Heart right ventricle (tissue), 16 donors: ENCODE measurements at regions not wholly inside any gene's neighbourhood (a gene's known extent, or its start where the extent isn't known, plus 50 kb on each side); places are given as distances from the start of the nearest gene placed in this dataset.

Source experiments
- ATAC-seq, 8 donors: fragments of 200-7000 bp; cut with Tn5 transposase; one replicate each; pipeline ENCODE4 v1.9.1; 2020; ENCODE audit warnings: mild to moderate bottlenecking in 8 of 8, moderate library complexity in 8 of 8, moderate number of reproducible peaks in 1 of 8
- DNase-seq, 2 donors: peaks; one replicate each; pipeline ENCODE4 v3.0.0-alpha.2; 2020
- H3K27ac ChIP-seq, 10 donors: fragments of 200-600 bp; sonication (generic) in 2 of 10; one replicate each; pipeline versions ENCODE4 v1.5.0 to v1.8.0; 2020 to 2022; ENCODE audit warnings: mild to moderate bottlenecking in 3 of 10
- H3K27me3 ChIP-seq, 7 donors: fragments of 200-600 bp; one replicate each; pipeline ENCODE4 v1.8.0; 2021 to 2022; ENCODE audit warnings: mild to moderate bottlenecking in 2 of 7
- H3K36me3 ChIP-seq, 9 donors: fragments of 200-600 bp; sonication (generic) in 1 of 9; one replicate each; pipeline versions ENCODE4 v1.5.0 to v1.8.0; 2020 to 2022; ENCODE audit warnings: mild to moderate bottlenecking in 2 of 9
- H3K4me1 ChIP-seq, 9 donors: fragments of 200-600 bp; sonication (generic) in 1 of 9; one replicate each; pipeline versions ENCODE4 v1.5.0 to v1.8.0; 2020 to 2022; ENCODE audit warnings: mild to moderate bottlenecking in 4 of 9
- H3K4me3 ChIP-seq, 10 donors: fragments of 200-600 bp; sonication (generic) in 2 of 10; one replicate each; pipeline versions ENCODE4 v1.5.0 to v1.8.0; 2020 to 2022; ENCODE audit warnings: mild to moderate bottlenecking in 7 of 10, moderate library complexity in 2 of 10
- H3K9me3 ChIP-seq, 11 donors: fragments of 200-600 bp in 10 of 11; sonication (generic) in 2 of 11; one replicate each; pipeline versions ENCODE4 v1.5.0 to v1.8.0; 2013 to 2022; ENCODE audit warnings: mild to moderate bottlenecking in 2 of 11, control low read depth in 1 of 11, moderate library complexity in 1 of 11
- WGBS, 2 donors: extraction: QIAGEN DNeasy Blood & Tissue Kit; methylation state at CpG; one replicate each; pipeline ENCODE4 v1.1.7; 2013; ENCODE audit warnings: inconsistent platforms in 1 of 2; 5-methylcytosine and 5-hydroxymethylcytosine counted together
- intact Hi-C, 10 donors: fragments of 100-400 bp; cut with DNase I; formaldehyde crosslinking; loops; one replicate each; pipeline versions ENCODE4 v1.11.1 to v1.14.2; 2022
- TF ChIP-seq, protein P1 (sequence below), 9 donors: fragments of 200-600 bp; sonication (generic) in 2 of 9; IDR thresholded peaks; one replicate each; pipeline versions ENCODE4 v1.5.0 to v1.8.0; 2021 to 2022; ENCODE audit warnings: antibody characterized with exemption in 9 of 9, mild to moderate bottlenecking in 5 of 9, moderate library complexity in 1 of 9
- donor health status: Arrhythmogenic right ventricular cardiomyopathy.
- donor health status: ischemic (EF 13 %, LVEDD 7.1; RV severe dilation, severe dysfunction).
- donor health status: healthy with polysubstance abuse.
- donor health status: DM: no; HTN: yes; CAD: no.
- donor health status: DM: no; HTN: no; CAD: no.
- donor health status: ischemic (EF 25% LVEDD 6.9; RV normal size, moderate dysfunction).
- donor health status: ischemic (EF 25% LVEDD 5.7; RV mildly dilated, moderate dysfunction).
- donor health status: healthy.
- donor health status: DM: yes; HTN: yes; CAD: no.
- donor health status: Ischemic cardiomyopathy.
- donor health status: ischemic (EF 35%, LVEDD 5.7; RV mildly dilated, moderate dysfunction).
- donor health status: nonischemic (EF 11% LVEDD 7.7; RV severe dilation, severe dysfunction).
- donor health status: DM: yes; HTN: yes; CAD: no.
- donor health status: PGD.
- donor health status: ischemic (EF 29% LVEDD 5.4; RV normal size, mild dysfunction).
- donor health status: nonischemic (EF 23%, LVEDD 6.1; RV moderate dilation, normal function).

DNA sequence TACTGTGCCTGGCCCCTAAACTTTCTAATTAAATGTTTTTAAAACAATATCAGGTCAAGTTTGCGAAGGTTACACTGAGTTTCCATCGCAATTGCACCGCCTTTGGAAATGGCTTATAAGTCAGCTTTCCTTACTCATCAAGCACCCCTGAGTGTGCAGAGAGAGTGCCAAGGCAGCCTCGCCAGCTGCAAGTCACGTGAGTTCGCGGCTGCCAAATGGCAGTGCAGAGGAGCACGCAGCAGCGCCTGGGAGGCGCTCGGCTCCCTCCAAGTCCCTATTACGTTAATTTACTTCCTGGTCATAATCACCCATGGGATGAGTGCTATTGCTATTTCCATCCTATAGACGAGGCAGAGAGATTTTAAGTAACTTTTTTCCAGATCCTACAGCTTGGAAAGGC is 319.6 kb downstream of the TEX29 start:
- intact Hi-C loops = no loop called here
- no peak overlapping the region for H3K4me3 ChIP-seq
- H3K36me3 ChIP-seq = no peaks in the 10 kb centered on the region
- TF ChIP-seq, protein P1, sequence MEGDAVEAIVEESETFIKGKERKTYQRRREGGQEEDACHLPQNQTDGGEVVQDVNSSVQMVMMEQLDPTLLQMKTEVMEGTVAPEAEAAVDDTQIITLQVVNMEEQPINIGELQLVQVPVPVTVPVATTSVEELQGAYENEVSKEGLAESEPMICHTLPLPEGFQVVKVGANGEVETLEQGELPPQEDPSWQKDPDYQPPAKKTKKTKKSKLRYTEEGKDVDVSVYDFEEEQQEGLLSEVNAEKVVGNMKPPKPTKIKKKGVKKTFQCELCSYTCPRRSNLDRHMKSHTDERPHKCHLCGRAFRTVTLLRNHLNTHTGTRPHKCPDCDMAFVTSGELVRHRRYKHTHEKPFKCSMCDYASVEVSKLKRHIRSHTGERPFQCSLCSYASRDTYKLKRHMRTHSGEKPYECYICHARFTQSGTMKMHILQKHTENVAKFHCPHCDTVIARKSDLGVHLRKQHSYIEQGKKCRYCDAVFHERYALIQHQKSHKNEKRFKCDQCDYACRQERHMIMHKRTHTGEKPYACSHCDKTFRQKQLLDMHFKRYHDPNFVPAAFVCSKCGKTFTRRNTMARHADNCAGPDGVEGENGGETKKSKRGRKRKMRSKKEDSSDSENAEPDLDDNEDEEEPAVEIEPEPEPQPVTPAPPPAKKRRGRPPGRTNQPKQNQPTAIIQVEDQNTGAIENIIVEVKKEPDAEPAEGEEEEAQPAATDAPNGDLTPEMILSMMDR (IDR thresholded peaks at IDR 0.05) = no peak
- ATAC-seq (peak in 2 of 8 donors; percentile 59 to 90), DNase-seq (peak in 1 of 2 donors; percentile 34)
- no peaks in the 10 kb centered on the region for H3K9me3 ChIP-seq
- H3K4me1 ChIP-seq = no peaks in the 10 kb centered on the region
- peaks cover 0 to 45% (median 17%) of the 10 kb centered on the region in 7 donors for H3K27me3 ChIP-seq
- WGBS, 2 donors = 75 to 76% methylated on average over 13 of the region's 13 CpGs
- no peak overlapping the region for H3K27ac ChIP-seq

DNA sequence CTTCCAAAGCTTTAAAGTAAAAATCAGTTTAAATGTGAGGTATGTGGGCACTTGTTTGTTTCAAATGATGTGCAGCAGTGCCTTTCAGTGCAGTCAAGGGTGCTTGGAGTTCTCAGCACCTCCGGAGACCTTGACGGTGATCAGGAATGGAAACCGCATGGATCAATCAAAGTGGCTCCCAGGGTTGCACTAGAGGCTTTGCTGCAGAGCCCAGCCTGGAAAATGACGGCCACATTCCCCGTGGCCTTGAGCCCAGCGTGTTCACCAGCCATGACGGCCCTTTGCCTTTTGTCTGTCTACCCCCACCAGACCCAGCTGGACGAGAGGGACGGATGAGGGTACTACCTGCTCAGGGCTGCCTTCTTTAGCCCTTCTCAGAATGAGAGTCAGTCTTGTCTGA is 320.0 kb downstream of the TEX29 start:
- no peaks in the 10 kb centered on the region for H3K9me3 ChIP-seq
- TF ChIP-seq, protein P1 (IDR thresholded peaks at IDR 0.05) = no peak
- no peak overlapping the region for H3K27ac ChIP-seq
- DNase-seq (no peak), ATAC-seq (no peak)
- H3K4me1 ChIP-seq = no peaks in the 10 kb centered on the region
- H3K4me3 ChIP-seq = no peak overlapping the region
- no peaks in the 10 kb centered on the region for H3K36me3 ChIP-seq
- WGBS, 2 donors = 67 to 71% methylated on average over 9 of the region's 9 CpGs
- H3K27me3 ChIP-seq = peaks cover 0 to 45% (median 12%) of the 10 kb centered on the region in 7 donors
- intact Hi-C loops = no loop called here

DNA sequence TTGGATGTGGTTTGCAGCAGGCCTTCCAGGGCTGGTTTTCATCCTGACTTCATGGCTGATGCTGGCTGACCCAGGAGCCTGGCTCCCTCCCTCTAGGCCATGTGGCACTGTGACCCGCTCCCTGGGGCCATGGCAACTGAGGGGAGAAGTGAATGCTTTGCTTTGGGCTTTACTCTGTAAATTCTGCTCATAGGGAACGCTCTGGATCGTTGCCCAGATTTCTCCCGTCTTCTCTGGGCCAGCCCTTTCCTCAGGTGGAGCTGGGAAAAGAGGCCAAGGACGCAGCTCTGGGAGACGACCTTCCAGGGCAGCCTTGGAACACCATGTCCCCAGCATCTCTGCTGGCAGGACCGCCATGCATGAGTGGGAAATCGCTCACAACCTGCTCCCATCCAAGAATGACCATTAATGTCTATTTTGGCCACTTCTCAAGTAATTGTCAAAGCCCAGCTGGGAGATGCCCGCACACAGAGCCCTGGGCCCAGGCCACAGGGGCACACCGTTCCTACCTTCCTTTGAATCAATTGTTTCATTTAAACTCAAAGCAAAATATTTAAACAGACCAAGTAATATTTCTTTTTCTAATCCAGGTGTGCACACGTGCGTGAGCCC is 321.8 kb downstream of the TEX29 start:
- DNase-seq = no peak
- Histone ChIP-seq H3K27ac (no peak overlapping the region), H3K4me1 (no peaks in the 10 kb centered on the region), H3K9me3 (no peaks in the 10 kb centered on the region), H3K27me3 (peaks cover 0 to 45% (median 5%) of the 10 kb centered on the region in 7 donors), H3K36me3 (no peaks in the 10 kb centered on the region), H3K4me3 (no peak overlapping the region)
- ATAC-seq = no peak
- TF ChIP-seq, protein P1 (IDR thresholded peaks at IDR 0.05) = no peak
- intact Hi-C loops = no loop called here
- WGBS, 2 donors = 68 to 75% methylated on average over 12 of the region's 12 CpGs

DNA sequence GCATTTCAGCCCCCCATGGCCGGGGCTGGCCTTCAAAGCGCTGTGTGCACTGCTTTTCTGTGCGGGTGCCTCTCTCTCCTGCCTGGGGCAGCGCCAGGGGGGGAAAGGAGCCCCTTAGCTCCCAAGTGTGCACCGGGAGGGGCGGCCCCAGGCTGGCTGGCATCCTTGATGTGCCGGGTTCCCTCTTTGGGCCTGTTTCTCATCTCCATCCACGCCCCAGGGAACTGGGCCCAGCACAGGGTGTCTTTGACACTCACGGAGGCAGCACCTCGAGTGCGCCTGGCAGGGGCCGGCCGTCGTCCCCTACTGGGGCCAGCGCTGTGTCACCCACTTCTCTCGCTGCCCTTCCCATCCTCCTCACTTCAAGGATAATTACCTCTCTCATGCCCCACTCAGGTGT is 324.3 kb downstream of the TEX29 start:
- no peaks in the 10 kb centered on the region for H3K9me3 ChIP-seq
- no peaks in the 10 kb centered on the region for H3K36me3 ChIP-seq
- H3K27me3 ChIP-seq = peaks cover 0 to 44% (median 10%) of the 10 kb centered on the region in 7 donors
- H3K4me1 ChIP-seq = no peaks in the 10 kb centered on the region
- WGBS, 2 donors = 79 to 81% methylated on average over 15 to 16 of the region's 16 CpGs
- H3K4me3 ChIP-seq = no peak overlapping the region
- intact Hi-C loops = no loop called here
- no peak for DNase-seq
- peak in 1 of 8 donors; percentile 30 for ATAC-seq
- TF ChIP-seq, protein P1 (IDR thresholded peaks at IDR 0.05) = no peak
- no peak overlapping the region for H3K27ac ChIP-seq
